ENCODE measurements at regions not wholly inside any gene's neighbourhood (a gene's known extent, or its start where the extent isn't known, plus 50 kb on each side); places are given as distances from the start of the nearest gene placed in this dataset.

- no peak for DNase-seq
These were observed 225.0 kb upstream of the HS6ST1 start for GRCh38 chr2:128543646-128544045.

- no peak for DNase-seq
These were observed 225.8 kb upstream of the HS6ST1 start for GRCh38 chr2:128544321-128545037.

GRCh38 chr2:128545085-128545484, 226.4 kb upstream of the HS6ST1 start:
- DNase-seq = no peak

- no peak for DNase-seq
These were observed 227.2 kb upstream of the HS6ST1 start for GRCh38 chr2:128545829-128546228.

GRCh38 chr2:128547667-128548066, 229.0 kb upstream of the HS6ST1 start:
- DNase-seq = no peak

- DNase-seq = no peak
These were observed 229.8 kb upstream of the HS6ST1 start for GRCh38 chr2:128548461-128548891.

- no peak for DNase-seq
These were observed 230.4 kb upstream of the HS6ST1 start for GRCh38 chr2:128549094-128549493.

- DNase-seq = no peak
These were observed 231.1 kb upstream of the HS6ST1 start for GRCh38 chr2:128549646-128550260.

GRCh38 chr2:128550389-128550788, 231.7 kb upstream of the HS6ST1 start:
- DNase-seq = no peak

- no peak for DNase-seq
These were observed 232.2 kb upstream of the HS6ST1 start for GRCh38 chr2:128550801-128551416.

- no peak for DNase-seq
These were observed 232.8 kb upstream of the HS6ST1 start for GRCh38 chr2:128551435-128551834.

GRCh38 chr2:128552141-128552805, 233.6 kb upstream of the HS6ST1 start:
- no peak for DNase-seq

- DNase-seq = no peak
These were observed 234.3 kb upstream of the HS6ST1 start for GRCh38 chr2:128552806-128553551.

GRCh38 chr2:128554151-128554769, 235.6 kb upstream of the HS6ST1 start:
- no peak for DNase-seq

GRCh38 chr2:128555433-128555832, 236.8 kb upstream of the HS6ST1 start:
- DNase-seq = no peak

GRCh38 chr2:128556089-128556488, 237.4 kb upstream of the HS6ST1 start:
- no peak for DNase-seq

GRCh38 chr2:128556633-128557032, 238.0 kb upstream of the HS6ST1 start:
- no peak for DNase-seq

GRCh38 chr2:128557069-128557468, 238.4 kb upstream of the HS6ST1 start:
- DNase-seq = no peak

- no peak for DNase-seq
These were observed 239.2 kb upstream of the HS6ST1 start for GRCh38 chr2:128557831-128558241.

GRCh38 chr2:128558441-128558840, 239.8 kb upstream of the HS6ST1 start:
- no peak for DNase-seq

- no peak for DNase-seq
These were observed 240.3 kb upstream of the HS6ST1 start for GRCh38 chr2:128558895-128559532.

Measured in T1000 (cell line).